Head of caudate nucleus (tissue), 42 donors: ENCODE measurements at regions not wholly inside any gene's neighbourhood (a gene's known extent, or its start where the extent isn't known, plus 50 kb on each side); places are given as distances from the start of the nearest gene placed in this dataset.

ENCODE experiments used
- DNase-seq, 42 donors: peaks; one replicate each; pipeline versions ENCODE4 v3.0.0 to v3.0.0-alpha.2; 2020 to 2021; ENCODE audit warnings: mixed read lengths in 7 of 42
- intact Hi-C: fragments of 100-400 bp; cut with DNase I; formaldehyde crosslinking; loops from one replicate; pipeline ENCODE4 v1.15.0; 2022

DNA sequence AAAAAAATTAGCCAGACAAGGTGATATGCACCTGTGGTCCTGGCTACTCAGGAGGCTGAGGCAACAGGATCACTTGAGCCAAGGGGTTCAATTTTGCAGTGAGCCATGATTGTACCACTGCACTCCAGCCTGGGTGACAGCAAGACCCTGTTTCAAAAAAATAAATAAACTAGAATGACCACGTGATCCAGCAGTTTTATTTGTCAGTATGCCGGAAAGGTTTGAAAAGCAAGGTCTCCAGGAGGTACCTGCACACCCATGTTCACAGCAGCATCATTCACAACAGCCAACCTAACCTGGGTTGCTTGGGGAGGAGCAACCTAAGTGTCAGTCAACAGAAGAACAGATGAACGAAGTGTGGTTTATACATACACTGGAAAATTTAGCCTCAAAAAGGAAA, 78.7 kb upstream of the SEPTIN5 start:
- intact Hi-C loops, result loop anchor here (10.0 kb wide), 1 partner anchor 491 kb away; the partner anchor contains the start of gene ESS2

DNA sequence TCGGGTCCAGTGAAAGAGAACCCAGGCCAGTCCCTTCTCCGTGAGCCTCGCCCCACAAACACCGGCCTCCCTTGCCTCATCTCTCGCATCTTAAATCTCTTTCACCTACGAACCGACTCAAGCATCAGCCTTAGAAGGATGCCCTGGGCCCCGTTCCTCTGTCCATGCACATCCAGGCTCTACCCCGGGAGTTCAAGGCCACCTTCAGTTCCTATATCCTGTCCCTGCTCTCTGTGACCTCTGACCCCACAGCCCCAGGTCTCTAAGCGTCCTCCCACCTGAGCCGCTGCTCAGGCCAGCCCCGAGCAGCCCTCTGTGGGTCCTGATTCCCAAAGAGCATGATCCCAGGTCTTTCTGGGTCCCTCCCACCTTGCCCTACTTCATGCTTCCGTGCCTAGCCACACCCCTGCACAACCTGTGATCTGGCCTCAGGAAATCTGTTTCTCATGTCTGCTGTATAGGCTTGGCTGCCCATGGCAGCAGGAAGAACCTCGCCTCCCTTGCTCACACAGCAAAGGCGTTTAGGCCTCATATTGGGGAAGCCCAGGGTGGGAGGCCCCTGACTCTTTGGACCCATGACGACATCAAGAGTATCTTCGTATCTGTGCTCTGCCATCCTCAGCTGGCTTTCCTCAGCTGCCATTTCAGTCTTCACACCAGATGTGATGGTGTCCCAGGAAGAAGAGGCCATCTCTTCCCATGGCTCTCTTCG, 77.5 kb upstream of the SEPTIN5 start:
- peak in 5 of 42 donors; percentile 3 to 34 (median 10) for DNase-seq

More for the DNA sequence above, 78.7 kb upstream of the SEPTIN5 start:
- peak in 4 of 42 donors; percentile 1 to 7 (median 6) for DNase-seq

DNA sequence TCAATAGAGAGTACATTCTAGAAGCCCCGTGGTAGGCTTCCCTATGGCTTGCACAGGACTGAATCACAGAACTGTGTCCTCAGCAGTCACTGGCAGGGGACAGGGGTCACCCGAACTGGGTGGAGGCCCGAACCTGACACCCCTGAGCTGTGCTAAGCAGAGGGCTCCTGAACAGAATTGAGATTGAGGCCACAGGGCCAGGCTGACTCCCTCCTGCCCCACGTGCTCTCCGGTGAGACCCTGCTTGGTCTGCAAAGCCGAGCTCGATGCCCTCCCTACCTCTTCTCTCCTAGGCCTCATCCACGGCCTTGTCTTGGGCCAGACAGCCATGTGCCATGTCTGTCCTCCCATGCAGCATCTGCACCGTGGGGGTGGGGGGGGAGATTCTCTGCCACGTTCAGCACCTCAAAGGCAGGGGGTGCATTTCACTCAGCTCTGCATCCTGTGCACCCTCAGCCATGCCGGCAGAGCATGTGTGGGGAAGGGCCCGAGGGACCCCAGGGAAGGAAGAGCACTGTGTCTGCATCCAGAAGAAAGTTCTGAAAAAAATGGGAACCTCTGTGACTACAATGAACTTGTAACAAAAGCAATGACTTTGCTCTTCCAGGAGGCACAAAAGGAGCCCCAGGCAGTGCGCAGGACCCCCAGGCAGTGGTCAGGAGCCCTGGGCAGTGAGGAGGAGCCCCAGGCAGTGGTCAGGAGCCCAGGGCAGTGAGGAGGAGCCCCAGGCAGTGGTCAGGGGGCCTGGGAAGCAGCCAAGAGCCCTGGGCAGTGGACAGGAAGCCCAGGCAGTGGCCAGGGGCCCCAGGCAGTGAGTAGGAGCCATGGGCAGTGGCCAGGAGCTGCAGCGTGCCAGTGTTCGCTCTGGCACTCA, 76.7 kb upstream of the SEPTIN5 start:
- DNase-seq, result peak in 4 of 42 donors; percentile 4 to 21 (median 10)
- intact Hi-C loops, result loop anchor here (10.0 kb wide), 1 partner anchor 493 kb away; the partner anchor contains the start of gene ESS2

More for the DNA sequence above, 77.5 kb upstream of the SEPTIN5 start:
- intact Hi-C loops, result loop anchor here (10.0 kb wide), 1 partner anchor 492 kb away; the partner anchor contains the start of gene ESS2

DNA sequence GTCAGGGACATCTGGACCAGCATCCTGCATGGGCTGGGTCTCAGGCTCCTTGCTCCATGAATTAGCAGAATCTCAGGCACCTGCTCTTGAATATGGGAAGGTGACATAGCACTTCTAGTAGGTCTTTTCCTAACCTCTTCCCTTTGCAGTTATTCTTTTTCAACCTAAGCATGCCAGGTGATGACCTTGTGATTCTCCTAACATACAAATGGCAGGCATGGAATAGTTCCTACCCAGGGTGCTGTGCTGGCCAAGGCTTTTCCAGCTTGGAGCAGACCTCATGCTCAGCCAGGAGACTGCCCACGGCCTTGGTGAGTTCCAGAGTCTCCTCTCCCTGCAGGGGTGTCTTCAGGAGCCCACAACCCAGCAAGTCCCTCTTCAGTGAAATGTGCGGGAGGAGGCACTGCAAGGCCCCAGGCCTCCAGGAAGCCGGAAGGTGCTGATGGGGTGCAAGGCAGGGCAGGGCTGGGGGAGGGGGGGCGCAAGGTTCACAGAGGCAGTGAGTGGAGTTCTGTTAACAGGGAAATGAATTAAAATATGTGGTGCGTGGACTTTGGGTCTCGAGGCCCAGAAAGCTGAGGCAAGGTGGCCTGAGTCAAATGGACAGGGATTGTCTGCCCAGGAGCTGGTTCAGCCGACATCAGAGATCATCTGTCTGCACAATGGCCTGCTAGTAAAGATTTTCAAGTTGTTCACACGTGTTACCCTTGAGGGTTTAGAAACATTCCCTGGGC, 75.9 kb upstream of the SEPTIN5 start:
- intact Hi-C loops, result loop anchor here (10.0 kb wide), 1 partner anchor 494 kb away; the partner anchor contains the start of gene ESS2
- DNase-seq, result peak in 2 of 42 donors; percentile 13 to 15

DNA sequence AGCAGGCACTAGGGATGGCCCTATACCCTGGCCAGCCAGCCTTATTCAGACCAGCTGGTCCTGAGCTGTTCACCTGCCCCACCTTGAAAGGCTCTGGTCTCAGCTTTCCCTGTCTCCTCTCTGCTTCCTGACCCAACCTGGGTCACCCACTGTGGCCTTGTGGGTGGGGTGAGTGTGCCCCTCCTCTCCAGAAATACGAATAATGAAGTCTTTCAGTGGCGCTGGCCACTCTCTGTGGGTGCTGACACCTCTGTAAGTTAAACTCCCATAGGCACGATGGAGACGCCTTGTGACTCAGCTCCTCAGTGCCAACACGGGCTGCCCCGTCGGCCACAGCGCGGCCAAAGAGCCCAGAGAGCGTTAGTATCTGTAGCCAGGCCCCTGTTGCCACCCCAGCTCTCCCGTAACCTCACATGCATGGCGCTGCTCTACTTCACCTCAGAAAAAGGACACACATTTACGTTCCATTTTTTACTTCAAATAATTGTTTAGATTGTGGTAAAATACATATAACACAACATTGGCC, 74.6 kb upstream of the SEPTIN5 start:
- intact Hi-C loops, result loop anchor here (10.0 kb wide), 1 partner anchor 495 kb away; the partner anchor contains the start of gene ESS2
- DNase-seq, result peak in 3 of 42 donors; percentile 8 to 24 (median 16)

DNA sequence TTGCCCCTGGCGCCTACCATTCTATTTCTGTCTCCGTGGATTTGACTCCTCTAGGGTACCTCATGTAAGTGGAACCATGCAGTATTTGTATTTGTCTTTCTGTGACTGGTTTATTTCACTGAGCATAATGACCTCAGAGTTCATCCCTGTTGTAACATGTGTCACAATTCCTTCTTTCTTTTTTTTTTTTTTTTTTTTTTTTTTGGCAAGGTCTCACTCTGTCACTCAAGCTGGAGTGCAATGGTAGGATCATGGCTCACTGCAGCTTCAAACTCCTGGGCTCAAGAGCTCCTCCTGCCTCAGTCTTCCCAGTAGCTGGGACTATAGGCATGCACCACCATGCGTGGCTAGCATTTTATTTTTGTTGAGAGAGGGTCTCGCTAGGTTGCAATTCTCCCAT, 74.0 kb upstream of the SEPTIN5 start:
- no peak for DNase-seq
- intact Hi-C loops, result no loop called here

DNA sequence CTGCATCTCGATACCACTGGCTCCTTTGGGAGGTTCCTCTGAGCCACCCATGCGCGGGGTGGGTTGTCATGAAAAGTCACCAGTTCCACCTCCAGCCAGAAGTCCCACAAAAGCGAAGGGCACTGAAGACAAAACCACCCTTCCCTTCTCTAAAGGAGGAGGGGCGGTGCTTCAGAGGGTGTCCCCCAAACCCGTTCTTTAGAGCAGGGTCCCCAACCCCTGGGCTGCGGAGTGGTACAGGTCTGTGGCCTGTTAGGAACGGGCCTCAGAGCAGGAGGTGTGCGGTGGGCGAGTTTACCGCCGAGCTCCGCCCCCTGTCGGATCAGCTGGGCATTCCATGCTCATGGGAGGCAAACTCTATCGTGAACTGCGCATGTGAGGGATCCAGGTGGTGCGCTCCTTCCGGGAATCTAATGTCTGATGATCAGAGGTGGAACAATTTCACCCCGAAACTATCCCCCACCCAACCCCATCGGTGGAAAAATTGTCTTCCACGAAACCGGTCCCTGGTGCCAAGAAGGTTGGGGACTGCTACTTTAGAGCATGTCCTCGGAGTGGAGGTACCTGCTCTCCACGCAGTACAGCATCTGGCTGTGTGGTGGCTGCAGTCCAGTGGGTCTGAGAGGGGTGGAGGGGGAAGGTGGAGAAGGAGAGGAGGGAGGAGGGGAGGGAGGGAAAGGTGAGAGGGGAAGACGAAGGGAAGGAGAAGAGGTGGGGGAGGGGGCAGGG, 72.9 kb upstream of the SEPTIN5 start:
- intact Hi-C loops, result no loop called here
- peak; percentile 17 to 80 (median 59) for DNase-seq

DNA sequence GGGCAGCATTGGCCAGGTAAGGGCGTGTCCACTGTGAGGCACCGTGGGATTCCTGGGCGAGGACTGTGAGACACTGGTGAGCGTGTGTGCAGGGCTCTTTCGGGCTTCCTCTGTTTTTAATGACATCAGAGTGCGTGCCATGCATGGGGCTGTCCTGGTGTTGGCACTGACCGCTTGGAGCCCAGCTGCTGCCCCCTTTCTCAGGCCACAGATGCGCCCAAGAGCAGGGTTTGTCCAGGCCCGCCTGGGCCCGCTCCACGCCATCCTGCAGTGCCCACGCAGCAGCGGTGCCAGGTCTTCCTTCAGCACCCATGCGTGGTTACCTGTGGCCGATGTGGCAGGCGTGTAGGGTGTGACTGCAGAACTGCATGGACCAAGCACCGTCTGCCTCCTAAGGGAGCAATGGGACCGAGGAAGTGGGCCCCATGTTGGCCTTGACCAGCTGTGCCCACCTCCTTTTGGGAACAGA, 72.3 kb upstream of the SEPTIN5 start:
- intact Hi-C loops, result no loop called here
- DNase-seq, result peak in 3 of 42 donors; percentile 7 to 31 (median 25)

DNA sequence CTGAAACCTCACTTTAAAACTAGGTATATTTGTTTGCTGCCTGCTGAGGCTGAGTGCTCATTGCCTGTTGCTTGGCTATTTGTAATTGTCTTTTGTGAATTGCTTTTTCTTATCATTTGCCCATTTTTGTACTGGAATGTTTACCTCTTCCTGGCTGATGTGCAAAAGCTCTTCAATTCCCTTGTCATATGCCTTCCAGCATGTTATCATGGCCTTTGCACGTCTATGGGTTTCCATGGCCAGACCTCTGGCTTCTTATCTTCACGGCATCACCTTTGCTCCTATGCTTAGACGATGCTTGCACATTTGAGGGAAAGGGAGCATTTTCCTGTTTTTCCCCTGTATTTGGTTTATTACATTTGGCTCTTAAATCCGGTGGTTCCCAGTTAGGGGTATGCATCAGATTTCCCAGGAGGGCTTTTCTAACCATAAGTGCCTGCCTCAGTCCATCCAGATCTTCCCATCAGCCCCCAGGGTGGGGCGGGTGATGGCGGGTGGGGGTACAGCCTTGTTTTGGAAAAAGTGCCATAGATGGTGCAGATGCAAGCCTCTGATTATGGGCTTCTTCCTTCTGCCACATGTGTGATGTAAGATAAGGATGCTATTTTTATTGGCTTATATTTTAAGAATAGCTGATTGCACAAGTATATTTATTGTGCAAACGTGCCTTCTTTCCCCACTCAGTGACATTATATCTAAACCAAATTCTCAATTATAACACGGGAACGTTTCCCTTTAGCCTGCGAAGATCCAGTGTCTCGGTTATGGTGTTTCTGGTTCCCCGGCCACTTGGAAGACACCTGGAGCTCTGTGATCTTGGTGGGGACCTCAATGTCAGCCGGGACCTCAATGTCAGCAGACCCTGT, 70.6 kb upstream of the SEPTIN5 start:
- peak in 4 of 42 donors; percentile 2 to 18 (median 4) for DNase-seq
- intact Hi-C loops, result no loop called here

DNA sequence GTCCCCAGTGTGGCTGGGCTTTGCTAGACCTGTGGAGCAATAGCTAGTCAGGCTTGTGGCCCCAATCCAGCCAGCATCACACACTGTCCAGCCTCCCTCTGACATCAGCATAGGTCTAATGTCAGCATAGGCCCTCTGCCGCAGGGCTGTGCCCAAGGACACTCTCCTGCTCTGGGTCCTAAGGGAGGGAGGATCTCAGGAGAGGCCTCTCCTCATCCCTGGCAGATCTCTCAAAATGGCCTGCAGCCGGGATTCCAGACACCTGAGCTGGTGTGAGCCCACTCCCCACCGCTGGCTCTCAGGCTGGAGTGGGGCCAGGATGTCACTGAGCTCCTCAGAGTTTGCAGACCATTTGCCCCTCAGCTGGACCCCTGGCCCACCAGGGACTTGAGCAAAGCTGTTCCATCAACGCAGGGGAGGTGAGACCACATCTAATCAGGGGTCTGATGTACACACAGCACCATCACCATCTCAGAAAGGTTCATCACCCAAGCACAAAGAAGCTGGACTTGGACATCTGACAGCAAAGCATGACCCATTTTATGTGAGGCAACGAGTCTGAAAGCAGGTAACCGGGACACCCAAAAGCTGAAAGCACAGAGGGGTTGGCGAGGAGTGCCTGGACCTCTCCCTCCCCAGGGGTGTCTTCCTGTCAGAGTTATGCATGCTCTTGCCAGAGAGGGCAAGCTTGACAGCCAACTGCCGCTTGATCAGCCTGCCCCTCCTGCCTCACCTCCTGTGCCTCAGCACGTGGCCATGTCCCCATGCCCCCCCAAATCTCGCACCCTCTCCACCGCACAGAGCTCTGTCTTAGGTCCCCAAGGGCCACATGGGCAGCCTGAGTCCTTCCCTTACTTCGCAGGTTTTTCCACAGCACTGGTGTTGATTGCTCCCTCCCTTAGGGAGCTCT, 69.7 kb upstream of the SEPTIN5 start:
- peak in 4 of 42 donors; percentile 6 to 23 (median 13) for DNase-seq

DNA sequence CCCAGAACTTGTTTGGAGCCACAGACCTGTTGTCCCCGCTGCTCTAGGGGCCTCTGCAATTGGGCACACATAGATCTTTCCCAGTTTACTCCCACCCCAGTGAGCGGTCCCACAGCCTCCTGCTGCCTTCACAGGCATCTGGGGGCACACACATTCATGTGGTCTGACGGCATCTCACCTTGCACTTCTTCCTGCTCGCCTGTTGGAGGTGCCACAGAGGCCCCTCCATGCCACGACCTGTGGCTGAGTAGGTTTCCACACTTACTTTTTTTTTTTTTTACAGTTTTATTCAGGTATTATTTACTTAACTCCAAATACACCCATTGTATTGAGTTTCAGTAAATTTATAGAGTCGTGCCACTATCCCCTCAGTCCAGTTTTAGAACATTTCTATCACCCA, 68.9 kb upstream of the SEPTIN5 start:
- peak in 3 of 42 donors; percentile 3 to 17 (median 4) for DNase-seq
- intact Hi-C loops, result no loop called here

More for the DNA sequence above, 69.7 kb upstream of the SEPTIN5 start:
- intact Hi-C loops, result no loop called here

DNA sequence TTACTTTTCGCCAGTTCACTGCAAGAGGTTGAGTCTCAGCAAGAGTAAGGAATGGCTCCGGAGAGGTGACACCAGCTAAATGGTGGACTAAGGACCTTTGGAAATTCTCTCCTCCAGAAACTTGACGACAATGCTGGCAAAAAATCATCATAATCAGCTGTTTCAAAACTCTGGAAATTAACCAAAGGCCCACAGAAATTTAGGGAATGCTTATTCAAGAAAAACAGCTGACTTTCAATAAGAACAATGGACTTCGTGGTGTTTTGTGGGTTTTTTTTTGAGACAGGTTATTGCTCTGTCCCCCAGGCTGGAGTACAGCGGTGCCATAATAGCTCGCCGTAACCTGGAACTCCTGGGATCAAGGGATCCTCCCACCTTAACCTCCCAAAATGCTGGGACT, 68.4 kb upstream of the SEPTIN5 start:
- peak in 3 of 42 donors; percentile 3 to 7 (median 3) for DNase-seq
- intact Hi-C loops, result no loop called here

DNA sequence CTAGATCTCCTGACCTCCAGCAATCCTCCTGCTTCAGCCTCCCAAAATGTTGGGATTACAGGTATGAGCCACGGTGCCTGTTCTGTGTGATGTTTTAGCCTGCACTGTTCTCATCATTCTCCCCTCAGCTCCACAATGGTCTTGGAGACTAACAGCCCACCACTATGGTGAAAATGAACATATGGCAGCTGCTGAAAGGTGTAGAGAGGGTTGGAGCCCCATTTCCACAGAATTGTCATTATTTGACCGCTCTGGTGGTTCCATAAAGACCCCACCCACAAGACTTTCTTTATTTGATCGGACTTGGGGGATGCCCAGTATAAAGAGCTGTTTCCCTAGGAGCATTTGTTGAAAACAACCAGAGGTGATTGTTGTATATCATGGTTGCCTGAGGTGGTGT, 67.9 kb upstream of the SEPTIN5 start:
- intact Hi-C loops, result no loop called here
- peak in 2 of 42 donors; percentile 1 for DNase-seq

DNA sequence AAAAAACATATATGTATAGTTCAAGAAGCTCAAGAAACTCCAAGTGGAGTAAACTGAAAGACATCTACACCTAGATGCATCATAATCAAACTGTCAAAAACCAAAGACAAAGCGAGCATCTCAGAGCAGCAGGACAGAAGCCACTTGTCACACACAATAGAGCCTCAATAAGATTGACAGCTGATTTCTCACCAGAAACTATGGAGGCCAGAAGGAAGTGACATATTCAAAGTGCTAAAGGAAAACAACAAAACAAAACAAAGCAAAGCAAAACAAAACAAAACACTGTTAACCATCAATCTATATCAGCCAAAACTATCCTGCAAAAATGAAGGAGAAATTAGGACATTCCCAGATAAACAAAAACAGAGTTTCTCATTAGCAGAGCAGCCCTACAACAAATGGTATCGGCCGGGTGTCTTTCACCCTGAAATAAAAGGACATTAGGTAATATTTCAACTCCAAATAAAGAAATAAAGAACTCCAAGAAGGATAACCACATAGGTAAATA, 65.8 kb upstream of the SEPTIN5 start:
- no peak for DNase-seq
- intact Hi-C loops, result no loop called here

DNA sequence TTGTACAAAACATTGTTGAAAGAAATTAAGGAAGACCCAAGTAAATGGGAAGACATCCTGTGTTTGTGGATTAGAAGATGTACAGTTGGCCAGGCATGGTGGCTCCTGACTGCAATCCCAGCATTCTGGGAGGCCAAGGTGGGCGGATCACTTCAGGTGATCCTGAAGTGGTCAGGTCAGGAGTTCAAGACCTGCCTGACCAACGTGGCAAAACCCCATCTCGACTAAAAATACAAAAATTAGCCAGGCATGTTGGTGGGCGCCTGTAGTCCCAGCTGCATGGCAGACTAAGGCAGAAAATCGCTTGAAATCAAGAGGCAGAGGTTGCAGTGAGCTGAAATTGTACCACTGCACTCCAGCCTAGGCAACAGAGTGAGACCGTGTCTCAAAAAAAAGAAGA, 62.0 kb upstream of the SEPTIN5 start:
- peak in 1 of 42 donors; percentile 12 for DNase-seq
- intact Hi-C loops, result no loop called here
